Thymus (tissue), 11 donors: ENCODE measurements at regions not wholly inside any gene's neighbourhood (a gene's known extent, or its start where the extent isn't known, plus 50 kb on each side); places are given as distances from the start of the nearest gene placed in this dataset.

Source experiments
- DNase-seq, 9 donors: peaks; one replicate each; pipeline ENCODE4 v3.0.0-alpha.2; 2013; ENCODE audit warnings: low spot score in 9 of 9, low read depth in 6 of 9, missing footprints in 1 of 9
- H3K27ac ChIP-seq, 2 donors: one replicate each; pipeline ENCODE4 v1.5.1; 2013; ENCODE audit warnings: control low read depth in 1 of 2, low read depth in 1 of 2, low read length in 1 of 2, mild to moderate bottlenecking in 1 of 2, moderate library complexity in 1 of 2
- H3K27me3 ChIP-seq, 2 donors: one replicate each; pipeline ENCODE4 v1.5.1; 2013; ENCODE audit warnings: low read length in 1 of 2; ENCODE audit not compliant: control insufficient read depth in 2 of 2, insufficient read depth in 1 of 2
- H3K36me3 ChIP-seq, 2 donors: one replicate each; pipeline ENCODE4 v1.5.1; 2013; ENCODE audit warnings: low read length in 1 of 2, mild to moderate bottlenecking in 1 of 2, moderate library complexity in 1 of 2; ENCODE audit not compliant: control insufficient read depth in 2 of 2, insufficient read depth in 2 of 2
- H3K4me1 ChIP-seq, 2 donors: one replicate each; pipeline ENCODE4 v1.5.1; 2013; ENCODE audit warnings: low read length in 2 of 2; ENCODE audit not compliant: control insufficient read depth in 2 of 2, insufficient read depth in 2 of 2
- H3K4me3 ChIP-seq, 2 donors: one replicate each; pipeline ENCODE4 v1.5.1; 2013; ENCODE audit warnings: low read length in 2 of 2, control low read depth in 1 of 2, mild to moderate bottlenecking in 1 of 2
- H3K9me3 ChIP-seq, 2 donors: one replicate each; pipeline ENCODE4 v1.5.1; 2013; ENCODE audit warnings: low read length in 1 of 2, mild to moderate bottlenecking in 1 of 2; ENCODE audit not compliant: control insufficient read depth in 2 of 2, insufficient read depth in 1 of 2
- WGBS: extraction: QIAGEN DNeasy Blood & Tissue Kit; methylation state at CpG from one replicate; pipeline ENCODE4 v1.1.7; 2013; 5-methylcytosine and 5-hydroxymethylcytosine counted together
- donor health status: healthy.

DNA sequence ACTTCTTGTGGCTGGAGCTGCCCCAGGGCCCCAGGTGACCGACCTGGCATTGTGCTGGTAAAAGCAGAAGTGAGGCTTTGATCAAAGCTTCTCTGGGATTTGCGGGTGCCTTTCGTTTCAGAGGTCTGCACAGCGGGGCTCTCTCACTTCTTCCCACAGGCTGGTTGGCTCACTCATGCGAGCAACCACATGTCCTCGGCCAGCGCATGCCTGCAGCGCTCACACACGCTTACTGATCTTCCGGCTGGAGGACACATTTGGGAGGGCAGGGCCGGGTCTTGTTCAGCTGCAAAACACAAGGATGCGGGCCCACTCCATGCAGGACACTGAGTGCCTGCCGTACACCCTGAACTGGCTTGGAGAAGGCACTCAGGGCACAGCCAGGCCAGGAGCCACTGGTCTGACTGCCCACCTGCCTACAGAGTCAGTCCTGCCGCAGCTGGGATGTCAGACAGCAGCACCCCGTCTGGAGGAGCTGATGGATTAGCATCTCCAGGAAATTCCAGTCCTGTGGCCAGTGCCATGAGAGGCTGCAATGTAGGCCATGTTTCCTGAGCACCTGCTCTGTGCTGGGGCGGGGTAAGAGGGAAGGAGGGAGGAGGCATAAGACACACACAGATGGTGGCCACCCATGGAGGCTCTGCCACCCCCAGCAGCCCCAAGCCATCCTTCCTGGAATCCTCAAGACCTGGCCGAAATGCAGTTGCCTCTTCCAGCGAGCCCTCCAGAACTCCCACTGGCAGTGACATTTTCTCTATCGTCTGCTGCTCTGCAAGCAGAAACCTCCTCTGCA, 1383.2 kb downstream of the BRD1 start:
- Histone ChIP-seq H3K4me3 (no peak overlapping the region), H3K36me3 (no peaks in the 10 kb centered on the region), H3K4me1 (no peaks in the 10 kb centered on the region), H3K9me3 (no peaks in the 10 kb centered on the region), H3K27ac (no peak overlapping the region), H3K27me3 (peaks cover 0 to 17% of the 10 kb centered on the region in 2 donors)
- 66% methylated on average over 19 of the region's 19 CpGs for whole genome bisulfite sequencing
- DNase-seq, result no peak

DNA sequence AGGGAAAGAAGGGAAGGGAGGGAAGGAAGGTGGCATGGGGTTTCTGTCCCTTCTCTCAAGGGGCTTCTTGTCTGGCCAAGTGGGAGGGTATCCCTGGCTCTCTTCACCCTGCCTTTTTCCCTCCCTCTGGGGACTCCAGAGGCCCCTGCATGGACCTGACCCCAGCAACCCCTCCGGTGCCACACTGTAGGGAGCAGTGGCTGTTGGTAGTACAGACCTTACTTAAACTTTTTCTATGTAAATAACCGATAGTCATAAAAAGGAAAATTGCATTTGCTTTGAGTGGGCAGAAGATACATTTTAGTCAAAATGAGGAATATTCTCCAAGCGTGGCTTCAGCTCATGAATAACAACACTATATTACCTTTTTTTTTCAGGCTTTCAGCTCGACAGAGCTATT, 1384.0 kb downstream of the BRD1 start:
- Histone ChIP-seq H3K36me3 (no peaks in the 10 kb centered on the region), H3K27ac (no peak overlapping the region), H3K27me3 (peaks cover 0 to 12% of the 10 kb centered on the region in 2 donors), H3K4me3 (no peak overlapping the region), H3K9me3 (no peaks in the 10 kb centered on the region), H3K4me1 (no peaks in the 10 kb centered on the region)
- WGBS, result 93% methylated on average over 4 of the region's 4 CpGs
- no peak for DNase-seq

DNA sequence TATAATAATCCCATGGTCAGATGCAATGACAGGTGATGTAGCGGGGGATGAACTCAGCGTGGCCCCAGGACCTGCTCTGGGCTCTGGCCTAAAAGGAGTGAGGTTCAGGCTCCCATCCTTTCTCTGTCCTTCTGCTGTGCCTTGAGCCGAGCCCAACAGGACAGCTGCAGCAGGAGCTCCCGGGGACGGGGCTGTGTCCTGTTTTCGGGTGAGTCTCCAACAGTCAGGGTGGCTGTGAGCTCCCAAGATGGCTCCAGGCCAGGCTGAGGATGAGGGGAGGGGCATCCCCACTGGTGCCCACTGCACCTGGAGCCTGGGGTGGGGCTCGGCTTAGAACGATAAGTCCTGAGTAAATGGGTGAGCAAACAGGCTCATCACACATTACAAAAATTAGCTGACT, 1385.0 kb downstream of the BRD1 start:
- peaks cover 0 to 12% of the 10 kb centered on the region in 2 donors for H3K27me3 ChIP-seq
- no peaks in the 10 kb centered on the region for H3K36me3 ChIP-seq
- no peak for DNase-seq
- H3K9me3 ChIP-seq, result no peaks in the 10 kb centered on the region
- no peak overlapping the region for H3K4me3 ChIP-seq
- 81% methylated on average over 8 of the region's 8 CpGs for WGBS
- H3K27ac ChIP-seq, result no peak overlapping the region
- H3K4me1 ChIP-seq, result no peaks in the 10 kb centered on the region

DNA sequence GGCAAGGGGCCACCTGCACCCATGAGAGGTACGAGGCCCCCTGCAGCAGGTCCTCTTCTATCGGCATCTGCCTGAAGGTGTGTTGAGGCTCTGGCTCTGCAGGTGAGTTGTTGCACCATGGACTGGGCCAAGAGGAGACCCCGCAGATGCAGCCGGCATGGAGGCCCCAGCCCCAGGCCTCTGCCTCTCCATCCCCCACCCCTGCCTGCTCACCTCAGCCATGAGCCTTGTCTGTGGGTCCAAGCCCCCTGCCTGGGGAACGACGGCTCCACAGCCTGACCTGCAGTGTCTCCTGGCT, 1386.2 kb downstream of the BRD1 start:
- DNase-seq, result no peak
- Histone ChIP-seq H3K36me3 (no peaks in the 10 kb centered on the region), H3K4me1 (no peaks in the 10 kb centered on the region), H3K27ac (no peak overlapping the region), H3K9me3 (no peaks in the 10 kb centered on the region), H3K4me3 (no peak overlapping the region), H3K27me3 (peaks cover 0 to 12% of the 10 kb centered on the region in 2 donors)
- 81% methylated on average over 6 of the region's 6 CpGs for whole genome bisulfite sequencing

DNA sequence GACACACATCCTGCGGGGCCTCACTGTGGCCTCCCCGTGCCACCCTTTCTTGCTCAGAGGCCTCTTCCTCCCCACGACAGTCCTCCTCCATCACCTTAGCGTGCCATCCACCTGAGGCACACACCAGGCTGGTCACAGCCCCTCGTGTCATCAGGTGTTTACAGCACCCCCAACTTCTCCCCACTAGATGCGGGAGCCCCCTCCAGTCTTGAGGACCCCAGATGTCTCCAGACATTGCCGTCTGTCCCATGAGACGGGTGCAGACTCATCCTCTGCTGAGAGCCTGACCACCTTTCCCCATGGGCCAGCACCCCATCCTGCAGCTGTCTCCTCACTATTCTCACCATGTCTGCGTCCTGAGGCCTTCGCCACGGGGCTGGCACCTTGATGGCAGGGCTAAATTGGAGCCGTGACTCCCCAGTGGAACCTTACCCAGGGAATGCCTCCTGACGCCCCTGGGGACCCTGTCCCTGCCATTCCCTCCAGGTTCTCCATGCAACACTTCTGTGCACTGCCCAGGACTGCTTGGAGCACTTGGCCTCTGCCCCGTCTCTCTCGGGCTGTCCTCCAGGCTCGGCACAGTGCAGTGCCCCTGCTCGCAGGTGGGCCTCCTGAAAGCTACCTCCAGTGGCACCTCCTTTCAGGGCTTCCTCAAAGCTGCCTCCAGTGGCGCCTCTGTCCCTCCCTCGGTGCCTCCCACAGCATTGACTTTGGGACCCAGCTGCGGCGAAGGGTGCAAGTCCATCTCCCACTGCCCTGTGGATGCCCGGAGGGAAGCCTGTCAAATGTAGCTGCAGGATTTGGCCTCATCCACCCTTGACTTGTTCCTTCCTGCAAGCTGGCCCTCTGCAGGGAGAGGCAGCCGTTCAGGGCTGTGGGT, 1386.8 kb downstream of the BRD1 start:
- Histone ChIP-seq H3K27ac (no peak overlapping the region), H3K27me3 (peaks cover 0 to 12% of the 10 kb centered on the region in 2 donors), H3K36me3 (no peaks in the 10 kb centered on the region), H3K9me3 (no peaks in the 10 kb centered on the region), H3K4me1 (no peaks in the 10 kb centered on the region), H3K4me3 (no peak overlapping the region)
- no peak for DNase-seq
- 91% methylated on average over 23 of the region's 23 CpGs for WGBS

DNA sequence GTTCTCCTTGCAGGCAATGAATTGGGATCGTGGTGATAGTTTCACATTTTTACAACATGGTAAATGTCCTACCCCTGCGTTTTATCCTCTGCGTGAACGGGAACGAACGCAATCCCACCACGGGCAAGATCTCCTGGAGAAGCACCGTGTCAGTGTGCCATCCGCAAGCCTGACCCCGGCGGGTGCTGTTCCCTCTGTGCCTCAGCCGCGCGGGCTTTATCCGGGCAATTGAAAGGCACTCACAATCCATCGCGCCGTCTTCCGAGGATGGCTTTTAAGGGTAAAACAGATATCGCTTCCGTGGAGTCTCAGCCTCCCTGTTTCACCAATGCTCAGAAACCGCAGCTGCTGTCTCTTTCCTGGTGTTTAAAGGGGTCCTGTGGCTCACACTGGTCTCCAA, 1387.5 kb downstream of the BRD1 start:
- Histone ChIP-seq H3K4me3 (no peak overlapping the region), H3K27me3 (peaks cover 0 to 8% of the 10 kb centered on the region in 2 donors), H3K9me3 (no peaks in the 10 kb centered on the region), H3K27ac (no peak overlapping the region), H3K4me1 (no peaks in the 10 kb centered on the region), H3K36me3 (no peaks in the 10 kb centered on the region)
- WGBS, result 92% methylated on average over 22 of the region's 22 CpGs
- DNase-seq, result no peak

DNA sequence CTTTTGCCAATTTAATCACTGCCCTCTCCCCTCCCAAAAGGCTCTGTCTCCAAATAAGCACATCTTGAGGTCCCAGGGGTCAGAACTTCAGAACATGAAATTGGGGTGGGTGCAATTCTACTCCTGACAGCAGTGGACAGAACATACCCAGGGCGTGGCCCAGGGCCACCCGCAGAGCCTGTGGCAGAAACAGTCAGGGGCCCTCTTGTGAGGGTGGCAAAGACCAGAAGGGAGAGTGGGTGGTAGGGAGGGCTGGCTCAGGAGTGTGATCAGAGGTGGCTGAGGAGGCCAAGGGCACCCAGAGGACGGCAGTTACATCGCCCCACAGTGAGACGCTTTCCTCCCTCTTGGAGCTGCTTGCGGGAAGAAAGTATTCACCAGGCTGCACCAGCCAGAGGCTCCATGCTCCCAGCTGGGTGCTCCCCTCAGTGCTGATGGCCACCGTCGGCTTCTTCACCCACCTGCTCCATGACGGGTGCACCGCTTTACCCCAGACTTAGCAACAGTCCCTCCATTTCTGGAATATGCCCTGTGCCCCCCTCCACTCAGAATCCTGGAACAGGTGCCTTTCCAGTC, 1388.0 kb downstream of the BRD1 start:
- no peaks in the 10 kb centered on the region for H3K36me3 ChIP-seq
- 91% methylated on average over 10 of the region's 10 CpGs for WGBS
- H3K27me3 ChIP-seq, result peaks cover 0 to 6% of the 10 kb centered on the region in 2 donors
- no peaks in the 10 kb centered on the region for H3K4me1 ChIP-seq
- H3K4me3 ChIP-seq, result no peak overlapping the region
- H3K9me3 ChIP-seq, result no peaks in the 10 kb centered on the region
- H3K27ac ChIP-seq, result no peak overlapping the region
- no peak for DNase-seq

DNA sequence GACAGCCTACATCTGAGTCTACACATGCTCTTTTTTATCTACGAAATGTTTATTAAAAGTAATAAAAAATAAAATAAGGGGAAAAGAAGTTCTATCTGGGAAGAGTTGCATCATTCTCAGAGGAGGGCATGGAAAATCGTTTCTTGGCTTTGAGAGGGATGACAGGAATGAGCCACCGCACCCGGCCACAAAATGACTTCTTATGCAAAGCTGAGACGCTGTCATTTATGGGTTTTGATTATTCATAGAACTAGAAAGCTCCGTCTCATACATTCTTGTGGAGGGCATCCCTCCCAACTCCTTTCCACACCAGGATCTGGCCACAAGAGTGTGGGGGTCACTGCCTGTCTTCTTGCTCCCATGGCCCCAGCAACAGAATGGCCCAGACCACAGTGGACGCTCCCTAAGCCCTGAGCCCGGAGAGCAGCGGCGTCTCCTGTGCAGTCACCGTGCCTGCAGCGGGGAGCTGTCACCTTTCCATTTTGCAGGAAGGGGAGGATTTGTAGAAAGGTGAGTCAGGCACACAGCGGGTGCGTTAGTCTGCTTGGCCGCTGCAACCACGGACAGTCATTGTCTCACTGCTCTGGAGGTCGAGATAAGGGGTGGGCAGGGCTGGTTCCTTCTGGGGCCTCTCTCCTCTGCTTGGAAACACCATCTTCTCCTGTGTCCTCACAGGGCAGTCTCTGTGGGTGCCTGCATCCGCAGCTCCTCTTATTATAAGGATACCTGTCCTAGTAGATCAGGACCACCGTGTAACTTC, 1388.7 kb downstream of the BRD1 start:
- Histone ChIP-seq H3K4me1 (no peaks in the 10 kb centered on the region), H3K4me3 (no peak overlapping the region), H3K27me3 (no peaks in the 10 kb centered on the region), H3K9me3 (no peaks in the 10 kb centered on the region), H3K27ac (no peak overlapping the region), H3K36me3 (no peaks in the 10 kb centered on the region)
- DNase-seq, result no peak
- 86% methylated on average over 19 of the region's 19 CpGs for WGBS
